SK-N-MC (cell line): ENCODE measurements at regions not wholly inside any gene's neighbourhood (a gene's known extent, or its start where the extent isn't known, plus 50 kb on each side); places are given as distances from the start of the nearest gene placed in this dataset.

ENCODE experiments used
- EZH2 ChIP-seq: fragments of 200-600 bp; sonication (generic); IDR thresholded peaks from one replicate; pipeline ENCODE4 v1.6.1; 2017; ENCODE audit warnings: antibody characterized with exemption
- POLR2AphosphoS5 ChIP-seq: IDR thresholded peaks from 2 replicates; pipeline ENCODE4 v1.6.1; 2012; ENCODE audit warnings: mild to moderate bottlenecking, low read depth, low read length, borderline replicate concordance

DNA sequence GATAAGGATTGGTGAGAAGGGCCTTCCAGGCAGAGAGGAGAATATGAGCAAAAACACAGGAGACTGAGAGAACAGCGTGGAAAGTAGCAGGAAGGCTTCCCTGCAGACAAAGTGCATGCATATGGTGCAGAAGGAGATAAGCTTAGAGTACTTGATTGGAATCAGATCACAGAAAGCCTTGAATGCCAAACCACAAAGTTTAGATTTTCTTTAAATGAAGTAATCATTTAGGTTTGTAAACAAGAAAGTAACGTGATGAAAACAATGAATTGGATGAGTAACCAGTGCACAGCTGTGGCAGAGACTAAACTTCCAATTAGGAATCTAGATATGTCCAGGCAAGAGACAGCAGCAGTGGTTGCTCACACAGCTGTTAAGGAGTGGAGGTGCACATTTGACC lies 83.8 kb upstream of the C1QTNF7 start:
- TF ChIP-seq EZH2 (no peak), POLR2AphosphoS5 (no peak)
